ENCODE measurements at regions not wholly inside any gene's neighbourhood (a gene's known extent, or its start where the extent isn't known, plus 50 kb on each side); places are given as distances from the start of the nearest gene placed in this dataset.

GRCh38 chr2:2810504-2810903 lies 479.4 kb upstream of the MYT1L start:
- no peak for TF ChIP-seq CTCF (IDR thresholded peaks at IDR 0.05; ENCODE audit: insufficient read depth, low read length, poor library complexity, severe bottlenecking)
- no peak for TF ChIP-seq EZH2phosphoT487 (conservative IDR thresholded peaks at IDR 0.05; ENCODE audit: low read length)

Data from SU-DHL-6 (cell line).